ENCODE measurements at regions not wholly inside any gene's neighbourhood (a gene's known extent, or its start where the extent isn't known, plus 50 kb on each side); places are given as distances from the start of the nearest gene placed in this dataset.

DNA sequence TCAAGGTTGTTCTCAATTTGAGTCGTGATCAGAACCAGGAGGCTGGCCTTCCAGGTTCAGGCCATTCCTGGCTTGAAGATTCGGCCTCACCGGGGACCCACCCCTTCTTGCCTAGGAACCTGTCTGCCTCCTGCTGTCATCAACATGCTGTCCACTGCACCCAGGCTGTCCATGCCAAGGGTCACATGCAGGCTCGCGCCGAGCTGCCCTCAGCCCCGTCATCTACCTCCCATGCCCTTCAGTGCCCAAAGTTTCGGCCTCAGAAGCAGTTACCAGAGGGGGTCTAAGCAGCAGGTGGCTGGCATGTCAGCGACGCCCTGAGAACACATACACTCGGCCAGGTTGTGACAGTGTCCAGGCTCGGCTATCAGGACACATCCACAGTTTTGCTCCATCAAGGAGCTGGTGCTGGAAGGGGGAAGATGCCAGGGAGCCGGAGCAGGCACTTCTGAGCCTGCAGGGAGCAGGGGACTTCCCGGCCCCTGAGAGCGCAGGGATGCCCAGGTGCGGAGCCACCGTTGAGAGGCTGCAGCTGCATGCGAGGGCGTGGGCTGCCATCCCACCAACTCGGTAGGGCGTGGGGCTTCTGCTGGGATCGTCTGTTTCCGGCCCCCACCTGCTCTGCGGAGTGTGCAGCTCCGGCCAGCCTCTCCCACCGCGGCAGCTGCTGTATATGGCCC is 590.9 kb upstream of the SLITRK5 start:
- Histone ChIP-seq H3K4me3 (ENCODE audit: low read length in 2 of 2) (no peak overlapping the region), H3K4me1 (ENCODE audit: control insufficient read depth in 2 of 2, insufficient read depth in 2 of 2, low read length in 2 of 2) (no peaks in the 10 kb centered on the region), H3K9me3 (ENCODE audit: control insufficient read depth in 2 of 2, low read length in 2 of 2) (peaks cover 0 to 3% of the 10 kb centered on the region in 2 donors), H3K36me3 (ENCODE audit: control insufficient read depth in 2 of 2, insufficient read depth in 2 of 2, low read length in 2 of 2) (no peaks in the 10 kb centered on the region), H3K27me3 (ENCODE audit: control insufficient read depth in 2 of 2, insufficient read depth in 2 of 2, low read length in 2 of 2) (no peaks in the 10 kb centered on the region), H3K27ac (ENCODE audit: low read depth in 2 of 2, low read length in 2 of 2) (no peak overlapping the region), H3K9ac (ENCODE audit: low read depth in 1 of 2, low read length in 2 of 2) (no peak overlapping the region)

DNA sequence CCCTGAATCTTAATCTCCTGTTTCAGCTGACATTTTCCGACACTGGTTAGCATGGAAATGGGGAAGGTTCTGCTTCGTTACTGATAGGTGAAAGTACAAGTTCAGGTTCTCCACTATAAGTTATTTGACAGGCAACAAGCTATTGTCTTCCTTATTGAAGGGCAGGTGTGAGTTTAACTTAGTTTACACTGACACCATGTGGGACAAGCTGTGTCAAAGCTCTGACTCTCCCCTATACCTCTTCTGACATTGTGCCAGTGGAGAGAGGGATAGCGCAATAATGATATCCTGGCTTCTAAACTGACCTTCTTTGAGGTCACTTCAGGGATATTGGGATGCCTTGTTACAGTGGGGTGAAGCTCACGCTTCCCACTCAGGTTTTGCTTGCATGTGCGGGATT is 587.0 kb upstream of the SLITRK5 start:
- H3K9me3 ChIP-seq (ENCODE audit: control insufficient read depth in 2 of 2, low read length in 2 of 2): peaks cover 0 to 3% of the 10 kb centered on the region in 2 donors
- no peak overlapping the region for H3K9ac ChIP-seq (ENCODE audit: low read depth in 1 of 2, low read length in 2 of 2)
- no peak overlapping the region for H3K4me3 ChIP-seq (ENCODE audit: low read length in 2 of 2)

GRCh38 chr13:87087741-87088140 is 583.4 kb upstream of the SLITRK5 start:
- Histone ChIP-seq H3K27me3 (ENCODE audit: control insufficient read depth in 2 of 2, insufficient read depth in 2 of 2, low read length in 2 of 2) (no peaks in the 10 kb centered on the region), H3K4me1 (ENCODE audit: control insufficient read depth in 2 of 2, insufficient read depth in 2 of 2, low read length in 2 of 2) (no peaks in the 10 kb centered on the region), H3K9me3 (ENCODE audit: control insufficient read depth in 2 of 2, low read length in 2 of 2) (no peaks in the 10 kb centered on the region), H3K9ac (ENCODE audit: low read depth in 1 of 2, low read length in 2 of 2) (no peak overlapping the region), H3K4me3 (ENCODE audit: low read length in 2 of 2) (no peak overlapping the region), H3K36me3 (ENCODE audit: control insufficient read depth in 2 of 2, insufficient read depth in 2 of 2, low read length in 2 of 2) (no peaks in the 10 kb centered on the region), H3K27ac (ENCODE audit: low read depth in 2 of 2, low read length in 2 of 2) (no peak overlapping the region)

More for the DNA sequence above, 587.0 kb upstream of the SLITRK5 start:
- H3K4me1 ChIP-seq (ENCODE audit: control insufficient read depth in 2 of 2, insufficient read depth in 2 of 2, low read length in 2 of 2): no peaks in the 10 kb centered on the region
- no peak overlapping the region for H3K27ac ChIP-seq (ENCODE audit: low read depth in 2 of 2, low read length in 2 of 2)
- no peaks in the 10 kb centered on the region for H3K27me3 ChIP-seq (ENCODE audit: control insufficient read depth in 2 of 2, insufficient read depth in 2 of 2, low read length in 2 of 2)
- H3K36me3 ChIP-seq (ENCODE audit: control insufficient read depth in 2 of 2, insufficient read depth in 2 of 2, low read length in 2 of 2): no peaks in the 10 kb centered on the region

- no peak overlapping the region for H3K4me3 ChIP-seq (ENCODE audit: low read length in 2 of 2)
- no peak overlapping the region for H3K27ac ChIP-seq (ENCODE audit: low read depth in 2 of 2, low read length in 2 of 2)
- no peak overlapping the region for H3K9ac ChIP-seq (ENCODE audit: low read depth in 1 of 2, low read length in 2 of 2)
- H3K27me3 ChIP-seq (ENCODE audit: control insufficient read depth in 2 of 2, insufficient read depth in 2 of 2, low read length in 2 of 2): no peaks in the 10 kb centered on the region
- no peaks in the 10 kb centered on the region for H3K4me1 ChIP-seq (ENCODE audit: control insufficient read depth in 2 of 2, insufficient read depth in 2 of 2, low read length in 2 of 2)
- no peaks in the 10 kb centered on the region for H3K36me3 ChIP-seq (ENCODE audit: control insufficient read depth in 2 of 2, insufficient read depth in 2 of 2, low read length in 2 of 2)
- no peaks in the 10 kb centered on the region for H3K9me3 ChIP-seq (ENCODE audit: control insufficient read depth in 2 of 2, low read length in 2 of 2)
Measured at GRCh38 chr13:87089391-87089790, 581.8 kb upstream of the SLITRK5 start.

GRCh38 chr13:87093399-87093798 is 577.8 kb upstream of the SLITRK5 start:
- Histone ChIP-seq H3K9ac (ENCODE audit: low read depth in 1 of 2, low read length in 2 of 2) (no peak overlapping the region), H3K27me3 (ENCODE audit: control insufficient read depth in 2 of 2, insufficient read depth in 2 of 2, low read length in 2 of 2) (no peaks in the 10 kb centered on the region), H3K4me1 (ENCODE audit: control insufficient read depth in 2 of 2, insufficient read depth in 2 of 2, low read length in 2 of 2) (no peaks in the 10 kb centered on the region), H3K27ac (ENCODE audit: low read depth in 2 of 2, low read length in 2 of 2) (no peak overlapping the region), H3K36me3 (ENCODE audit: control insufficient read depth in 2 of 2, insufficient read depth in 2 of 2, low read length in 2 of 2) (no peaks in the 10 kb centered on the region), H3K9me3 (ENCODE audit: control insufficient read depth in 2 of 2, low read length in 2 of 2) (no peaks in the 10 kb centered on the region), H3K4me3 (ENCODE audit: low read length in 2 of 2) (no peak overlapping the region)

GRCh38 chr13:87094646-87095045 is 576.5 kb upstream of the SLITRK5 start:
- H3K9me3 ChIP-seq (ENCODE audit: control insufficient read depth in 2 of 2, low read length in 2 of 2): no peaks in the 10 kb centered on the region
- H3K4me3 ChIP-seq (ENCODE audit: low read length in 2 of 2): no peak overlapping the region
- H3K9ac ChIP-seq (ENCODE audit: low read depth in 1 of 2, low read length in 2 of 2): no peak overlapping the region
- no peak overlapping the region for H3K27ac ChIP-seq (ENCODE audit: low read depth in 2 of 2, low read length in 2 of 2)
- no peaks in the 10 kb centered on the region for H3K36me3 ChIP-seq (ENCODE audit: control insufficient read depth in 2 of 2, insufficient read depth in 2 of 2, low read length in 2 of 2)
- no peaks in the 10 kb centered on the region for H3K27me3 ChIP-seq (ENCODE audit: control insufficient read depth in 2 of 2, insufficient read depth in 2 of 2, low read length in 2 of 2)
- H3K4me1 ChIP-seq (ENCODE audit: control insufficient read depth in 2 of 2, insufficient read depth in 2 of 2, low read length in 2 of 2): no peaks in the 10 kb centered on the region

- no peak overlapping the region for H3K9ac ChIP-seq (ENCODE audit: low read depth in 1 of 2, low read length in 2 of 2)
- H3K27ac ChIP-seq (ENCODE audit: low read depth in 2 of 2, low read length in 2 of 2): no peak overlapping the region
- H3K4me1 ChIP-seq (ENCODE audit: control insufficient read depth in 2 of 2, insufficient read depth in 2 of 2, low read length in 2 of 2): no peaks in the 10 kb centered on the region
- no peak overlapping the region for H3K4me3 ChIP-seq (ENCODE audit: low read length in 2 of 2)
- no peaks in the 10 kb centered on the region for H3K9me3 ChIP-seq (ENCODE audit: control insufficient read depth in 2 of 2, low read length in 2 of 2)
- no peaks in the 10 kb centered on the region for H3K36me3 ChIP-seq (ENCODE audit: control insufficient read depth in 2 of 2, insufficient read depth in 2 of 2, low read length in 2 of 2)
- no peaks in the 10 kb centered on the region for H3K27me3 ChIP-seq (ENCODE audit: control insufficient read depth in 2 of 2, insufficient read depth in 2 of 2, low read length in 2 of 2)
Measured at GRCh38 chr13:87100431-87100830, 570.7 kb upstream of the SLITRK5 start.

GRCh38 chr13:87107651-87108050 is 563.5 kb upstream of the SLITRK5 start:
- Histone ChIP-seq H3K9ac (ENCODE audit: low read depth in 1 of 2, low read length in 2 of 2) (no peak overlapping the region), H3K27me3 (ENCODE audit: control insufficient read depth in 2 of 2, insufficient read depth in 2 of 2, low read length in 2 of 2) (no peaks in the 10 kb centered on the region), H3K27ac (ENCODE audit: low read depth in 2 of 2, low read length in 2 of 2) (no peak overlapping the region), H3K36me3 (ENCODE audit: control insufficient read depth in 2 of 2, insufficient read depth in 2 of 2, low read length in 2 of 2) (no peaks in the 10 kb centered on the region), H3K4me3 (ENCODE audit: low read length in 2 of 2) (no peak overlapping the region), H3K4me1 (ENCODE audit: control insufficient read depth in 2 of 2, insufficient read depth in 2 of 2, low read length in 2 of 2) (no peaks in the 10 kb centered on the region), H3K9me3 (ENCODE audit: control insufficient read depth in 2 of 2, low read length in 2 of 2) (no peaks in the 10 kb centered on the region)

- Histone ChIP-seq H3K27me3 (ENCODE audit: control insufficient read depth in 2 of 2, insufficient read depth in 2 of 2, low read length in 2 of 2) (no peaks in the 10 kb centered on the region), H3K27ac (ENCODE audit: low read depth in 2 of 2, low read length in 2 of 2) (no peak overlapping the region), H3K4me3 (ENCODE audit: low read length in 2 of 2) (no peak overlapping the region), H3K4me1 (ENCODE audit: control insufficient read depth in 2 of 2, insufficient read depth in 2 of 2, low read length in 2 of 2) (no peaks in the 10 kb centered on the region), H3K9ac (ENCODE audit: low read depth in 1 of 2, low read length in 2 of 2) (no peak overlapping the region), H3K9me3 (ENCODE audit: control insufficient read depth in 2 of 2, low read length in 2 of 2) (no peaks in the 10 kb centered on the region), H3K36me3 (ENCODE audit: control insufficient read depth in 2 of 2, insufficient read depth in 2 of 2, low read length in 2 of 2) (no peaks in the 10 kb centered on the region)
Measured at GRCh38 chr13:87120476-87120875, 550.7 kb upstream of the SLITRK5 start.

- no peaks in the 10 kb centered on the region for H3K36me3 ChIP-seq (ENCODE audit: control insufficient read depth in 2 of 2, insufficient read depth in 2 of 2, low read length in 2 of 2)
- H3K9ac ChIP-seq (ENCODE audit: low read depth in 1 of 2, low read length in 2 of 2): no peak overlapping the region
- no peaks in the 10 kb centered on the region for H3K27me3 ChIP-seq (ENCODE audit: control insufficient read depth in 2 of 2, insufficient read depth in 2 of 2, low read length in 2 of 2)
- H3K4me3 ChIP-seq (ENCODE audit: low read length in 2 of 2): no peak overlapping the region
- H3K4me1 ChIP-seq (ENCODE audit: control insufficient read depth in 2 of 2, insufficient read depth in 2 of 2, low read length in 2 of 2): no peaks in the 10 kb centered on the region
- H3K9me3 ChIP-seq (ENCODE audit: control insufficient read depth in 2 of 2, low read length in 2 of 2): no peaks in the 10 kb centered on the region
- H3K27ac ChIP-seq (ENCODE audit: low read depth in 2 of 2, low read length in 2 of 2): no peak overlapping the region
Measured at GRCh38 chr13:87122551-87122950, 548.6 kb upstream of the SLITRK5 start.
